Liver (tissue), 3 donors: ENCODE measurements at regions not wholly inside any gene's neighbourhood (a gene's known extent, or its start where the extent isn't known, plus 50 kb on each side); places are given as distances from the start of the nearest gene placed in this dataset.

Source experiments
- ATF3 ChIP-seq: IDR thresholded peaks from 2 replicates; pipeline ENCODE4 v1.6.1; 2016; ENCODE audit warnings: antibody characterized with exemption
- CTCF ChIP-seq: fragments of 150-350 bp; IDR thresholded peaks from 2 replicates; pipeline ENCODE4 v1.5.1; 2017; ENCODE audit warnings: improper control_type of control experiment, low read depth, low read length; ENCODE audit not compliant: missing input control
- EGR1 ChIP-seq, 2 donors: IDR thresholded peaks; 2 replicates each; pipeline ENCODE4 v1.6.1; 2016 to 2018; ENCODE audit warnings: antibody characterized with exemption in 2 of 2, low read depth in 2 of 2
- HNF4A ChIP-seq, 2 donors: conservative IDR thresholded peaks; 2 replicates each; pipeline ENCODE4 v1.6.1; 2016; ENCODE audit warnings: antibody characterized with exemption in 2 of 2, mild to moderate bottlenecking in 2 of 2
- JUND ChIP-seq, 2 donors: IDR thresholded peaks; 2 replicates each; pipeline ENCODE4 v1.6.1; 2016; ENCODE audit warnings: antibody characterized with exemption in 2 of 2
- RAD21 ChIP-seq, 2 donors: IDR thresholded peaks; 2 replicates each; pipeline ENCODE4 v1.6.1; 2016; ENCODE audit warnings: antibody characterized with exemption in 2 of 2, mild to moderate bottlenecking in 2 of 2
- REST ChIP-seq: IDR thresholded peaks from 2 replicates; pipeline ENCODE4 v1.6.1; 2016; ENCODE audit warnings: antibody characterized with exemption, mild to moderate bottlenecking
- SP1 ChIP-seq: IDR thresholded peaks from 2 replicates; pipeline ENCODE4 v1.6.1; 2018; ENCODE audit warnings: antibody characterized with exemption, mild to moderate bottlenecking
- donor health status: healthy.
- donor health status: healthy.

GRCh38 chr11:37811349-37811748 lies 1213.3 kb upstream of the RAG2 start:
- TF ChIP-seq CTCF (no peak), EGR1 (IDR thresholded peaks at IDR 0.05; ENCODE audit: low read depth in 2 of 2) (no peak), HNF4A (conservative IDR thresholded peaks at IDR 0.05) (no peak), RAD21 (IDR thresholded peaks at IDR 0.05) (no peak), JUND (IDR thresholded peaks at IDR 0.05) (no peak), REST (no peak), ATF3 (no peak), SP1 (no peak)
